Ovary (tissue), 7 donors: ENCODE measurements at regions not wholly inside any gene's neighbourhood (a gene's known extent, or its start where the extent isn't known, plus 50 kb on each side); places are given as distances from the start of the nearest gene placed in this dataset.

Experiments used
- DNase-seq, 5 donors: peaks; one replicate each; pipeline ENCODE4 v3.0.0-alpha.2; 2019 to 2020
- H3K27ac ChIP-seq, 2 donors: fragments of 200-600 bp; one replicate each; pipeline versions ENCODE4 v1.5.1 to v1.8.0; 2019 to 2022
- H3K27me3 ChIP-seq: fragments of 200-600 bp; one replicate; pipeline ENCODE4 v1.8.0; 2022
- H3K36me3 ChIP-seq: fragments of 200-600 bp; sonication (generic); one replicate; pipeline ENCODE4 v1.5.1; 2019
- H3K4me1 ChIP-seq: one replicate; pipeline ENCODE4 v1.8.1; 2013; ENCODE audit warnings: mild to moderate bottlenecking, moderate library complexity; ENCODE audit not compliant: insufficient read depth
- H3K4me3 ChIP-seq: fragments of 200-600 bp; sonication (generic); one replicate; pipeline ENCODE4 v1.5.1; 2017
- H3K9me3 ChIP-seq, 2 donors: fragments of 200-600 bp in 1 of 2; sonication (generic) in 1 of 2; one replicate each; pipeline versions ENCODE4 v1.5.1 to v1.8.1; 2013 to 2019; ENCODE audit warnings: mild to moderate bottlenecking in 1 of 2, moderate library complexity in 1 of 2
- CTCF ChIP-seq, 3 donors: fragments of 450-650 bp in 2 of 3; fragments of 200-600 bp in 1 of 3; IDR thresholded peaks; one replicate each; pipeline versions ENCODE4 v1.5.1 to v1.8.0; 2016 to 2022; ENCODE audit warnings: antibody characterized with exemption in 3 of 3, mild to moderate bottlenecking in 1 of 3
- EP300 ChIP-seq: sonication (generic); formaldehyde crosslinking; IDR thresholded peaks from one replicate; pipeline ENCODE4 v1.6.1; 2017; ENCODE audit warnings: antibody characterized with exemption
- POLR2A ChIP-seq: fragments of 450-650 bp; IDR thresholded peaks from one replicate; pipeline ENCODE4 v1.6.1; 2017; ENCODE audit warnings: antibody characterized with exemption, mild to moderate bottlenecking, moderate library complexity
- WGBS, 3 donors: extraction: QIAGEN DNeasy Blood & Tissue Kit in 1 of 3; methylation state at CpG; one replicate each; pipeline versions ENCODE4 v1.1.5 to v1.1.7; 2013 to 2017; 5-methylcytosine and 5-hydroxymethylcytosine counted together
- intact Hi-C, 4 donors: fragments of 100-400 bp; cut with DNase I; formaldehyde crosslinking; loops; one replicate each; pipeline versions ENCODE4 v1.11.0 to v1.15.1; 2022 to 2023
- donor health status: DM: no; HTN: no; CAD: no; lungs with moderate emphysema.
- donor health status: DM: no; HTN: no; CAD: no.
- donor health status: Bipolar disorder and iron deficiency.
- donor health status: DM: no; HTN: no; CAD: no.
- donor health status: DM: yes; HTN: yes; CAD: no.

GRCh38 chr5:117455236-117456233 lies 880.9 kb upstream of the SEMA6A start:
- H3K27ac ChIP-seq: no peak overlapping the region
- 64 to 80% (median 76%) methylated on average over 21 of the region's 21 CpGs for WGBS, 3 donors
- H3K36me3 ChIP-seq: no peaks in the 10 kb centered on the region
- H3K4me1 ChIP-seq: no peaks in the 10 kb centered on the region
- peak overlapping the region; percentile 5 for H3K4me3 ChIP-seq
- H3K27me3 ChIP-seq: no peaks in the 10 kb centered on the region
- TF ChIP-seq CTCF (IDR thresholded peaks at IDR 0.05): no peak
- TF ChIP-seq POLR2A: no peak
- TF ChIP-seq EP300: no peak
- H3K9me3 ChIP-seq: no peaks in the 10 kb centered on the region
- intact Hi-C loops: loop anchor here in 1 of 4 donors (10.0 kb wide), 1 partner anchor 1329 kb away; no protein-coding TSS in a partner anchor
- peak in 1 of 5 donors; percentile 31 for DNase-seq

DNA sequence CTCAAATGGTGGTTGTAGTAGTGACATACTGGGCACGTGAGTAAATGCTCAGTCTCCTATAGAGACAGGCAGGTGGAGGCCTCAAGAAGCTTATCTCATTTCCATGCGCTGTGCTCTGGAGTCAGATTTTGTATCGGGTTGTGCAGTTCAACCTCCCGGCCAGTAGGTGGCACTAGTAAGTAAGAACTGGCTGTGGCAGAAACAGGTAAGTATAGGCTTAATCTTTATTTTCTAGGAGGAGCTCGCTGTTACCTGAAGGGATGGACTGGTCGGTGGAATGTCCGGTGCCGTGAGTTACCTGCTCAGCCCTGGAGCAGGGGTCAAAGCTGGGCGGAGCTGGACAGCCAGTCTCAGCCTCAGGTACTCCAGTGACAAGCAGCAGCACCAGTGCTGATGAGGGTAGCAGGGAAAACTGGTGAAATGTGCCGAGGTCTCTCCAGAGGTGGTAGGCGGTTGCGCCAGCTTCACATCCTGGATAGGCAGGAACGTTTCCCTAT lies 880.1 kb upstream of the SEMA6A start:
- peak; percentile 5 to 53 (median 31) for DNase-seq
- Histone ChIP-seq H3K27ac (no peak overlapping the region), H3K4me3 (peak overlapping the region; percentile 5), H3K9me3 (no peaks in the 10 kb centered on the region), H3K36me3 (no peaks in the 10 kb centered on the region), H3K27me3 (no peaks in the 10 kb centered on the region), H3K4me1 (no peaks in the 10 kb centered on the region)
- intact Hi-C loops: loop anchor here in 1 of 4 donors (10.0 kb wide), 1 partner anchor 1330 kb away; no protein-coding TSS in a partner anchor
- no peak for TF ChIP-seq POLR2A
- TF ChIP-seq CTCF (IDR thresholded peaks at IDR 0.05): peak; percentile 34 to 58 (median 46)
- WGBS, 3 donors: 42 to 45% (median 44%) methylated on average over 13 of the region's 13 CpGs

GRCh38 chr5:117436846-117437245 lies 862.2 kb upstream of the SEMA6A start:
- no peaks in the 10 kb centered on the region for H3K36me3 ChIP-seq
- DNase-seq: no peak
- H3K27me3 ChIP-seq: no peaks in the 10 kb centered on the region
- intact Hi-C loops: no loop called here
- no peak for TF ChIP-seq EP300
- TF ChIP-seq POLR2A: no peak
- TF ChIP-seq CTCF (IDR thresholded peaks at IDR 0.05): no peak
- H3K4me1 ChIP-seq: no peaks in the 10 kb centered on the region
- no peak overlapping the region for H3K4me3 ChIP-seq
- no peaks in the 10 kb centered on the region for H3K9me3 ChIP-seq
- H3K27ac ChIP-seq: no peak overlapping the region
- 75 to 78% (median 76%) methylated on average over 4 of the region's 4 CpGs for WGBS, 3 donors

GRCh38 chr5:117435203-117435602 lies 860.6 kb upstream of the SEMA6A start:
- TF ChIP-seq EP300 (no peak), CTCF (IDR thresholded peaks at IDR 0.05) (no peak), POLR2A (no peak)
- H3K27me3 ChIP-seq: no peaks in the 10 kb centered on the region
- DNase-seq: no peak
- no peaks in the 10 kb centered on the region for H3K36me3 ChIP-seq
- H3K4me1 ChIP-seq: no peaks in the 10 kb centered on the region
- WGBS, 3 donors: 53 to 55% (median 54%) methylated on average over 2 of the region's 2 CpGs
- no peaks in the 10 kb centered on the region for H3K9me3 ChIP-seq
- intact Hi-C loops: no loop called here
- no peak overlapping the region for H3K4me3 ChIP-seq
- no peak overlapping the region for H3K27ac ChIP-seq
